AG09319 (cell line): ENCODE measurements at regions not wholly inside any gene's neighbourhood (a gene's known extent, or its start where the extent isn't known, plus 50 kb on each side); places are given as distances from the start of the nearest gene placed in this dataset.

ENCODE experiments used
- DNase-seq: peaks from one replicate; pipeline ENCODE4 v3.0.0-alpha.2; 2010; ENCODE audit warnings: low read depth; ENCODE audit errors: extremely low read depth
- TF ChIP-seq, protein P1 (sequence below): IDR thresholded peaks from 2 replicates; pipeline ENCODE4 v1.5.1; 2011; ENCODE audit warnings: low read depth, mild to moderate bottlenecking, inconsistent platforms, low read length, moderate library complexity

DNA sequence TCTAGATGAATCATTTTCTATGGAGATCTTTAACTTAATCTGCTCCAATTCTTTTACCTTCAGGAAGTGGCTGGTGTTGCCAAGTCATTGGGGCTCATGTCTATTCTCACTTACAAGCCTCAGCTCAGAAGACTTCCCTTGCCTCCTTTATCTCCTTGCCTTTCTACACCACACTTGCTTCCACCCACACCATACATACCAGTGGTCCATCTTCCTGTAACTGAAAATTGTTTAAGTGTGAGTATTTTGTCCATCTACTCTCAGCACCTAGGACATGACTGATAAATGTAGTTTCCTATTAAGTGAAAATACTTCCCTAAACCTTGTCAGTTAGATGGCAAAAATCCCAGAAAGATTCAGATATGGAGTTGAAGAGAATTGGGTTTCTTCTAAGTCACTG, 199.7 kb upstream of the CPNE8 start:
- TF ChIP-seq, protein P1, sequence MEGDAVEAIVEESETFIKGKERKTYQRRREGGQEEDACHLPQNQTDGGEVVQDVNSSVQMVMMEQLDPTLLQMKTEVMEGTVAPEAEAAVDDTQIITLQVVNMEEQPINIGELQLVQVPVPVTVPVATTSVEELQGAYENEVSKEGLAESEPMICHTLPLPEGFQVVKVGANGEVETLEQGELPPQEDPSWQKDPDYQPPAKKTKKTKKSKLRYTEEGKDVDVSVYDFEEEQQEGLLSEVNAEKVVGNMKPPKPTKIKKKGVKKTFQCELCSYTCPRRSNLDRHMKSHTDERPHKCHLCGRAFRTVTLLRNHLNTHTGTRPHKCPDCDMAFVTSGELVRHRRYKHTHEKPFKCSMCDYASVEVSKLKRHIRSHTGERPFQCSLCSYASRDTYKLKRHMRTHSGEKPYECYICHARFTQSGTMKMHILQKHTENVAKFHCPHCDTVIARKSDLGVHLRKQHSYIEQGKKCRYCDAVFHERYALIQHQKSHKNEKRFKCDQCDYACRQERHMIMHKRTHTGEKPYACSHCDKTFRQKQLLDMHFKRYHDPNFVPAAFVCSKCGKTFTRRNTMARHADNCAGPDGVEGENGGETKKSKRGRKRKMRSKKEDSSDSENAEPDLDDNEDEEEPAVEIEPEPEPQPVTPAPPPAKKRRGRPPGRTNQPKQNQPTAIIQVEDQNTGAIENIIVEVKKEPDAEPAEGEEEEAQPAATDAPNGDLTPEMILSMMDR, result no peak

DNA sequence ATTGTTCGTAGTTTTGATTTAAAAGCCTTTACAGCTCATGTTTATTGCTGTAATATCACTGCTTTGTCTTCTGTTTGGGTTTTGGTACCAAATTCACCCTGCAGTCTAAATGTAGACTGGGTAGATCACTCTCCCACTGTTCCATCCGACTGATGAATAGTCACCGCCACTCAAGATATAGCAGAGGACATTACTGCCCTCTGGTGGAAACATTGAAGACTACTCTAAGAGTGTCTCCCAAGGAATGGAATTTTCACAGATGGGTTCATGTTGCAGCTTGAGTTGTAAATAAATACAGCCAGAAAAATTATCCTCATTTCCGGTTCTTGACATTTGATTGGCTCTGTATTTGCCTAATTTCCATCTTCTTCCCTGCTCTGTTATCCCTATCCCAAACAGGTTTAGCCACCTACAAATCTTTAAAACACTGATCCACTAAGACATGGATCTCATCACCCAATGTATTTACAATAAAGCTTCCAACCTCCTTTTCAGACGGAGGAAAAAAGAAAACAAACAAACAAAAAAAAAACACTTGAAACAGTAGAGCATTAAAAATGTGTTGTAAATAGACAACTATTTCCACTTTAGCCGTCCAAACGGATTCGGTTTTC, 198.3 kb upstream of the CPNE8 start:
- DNase-seq, result peak; percentile 19
- TF ChIP-seq, protein P1, result peak; percentile 75

More for the DNA sequence above, 199.7 kb upstream of the CPNE8 start:
- no peak for DNase-seq

DNA sequence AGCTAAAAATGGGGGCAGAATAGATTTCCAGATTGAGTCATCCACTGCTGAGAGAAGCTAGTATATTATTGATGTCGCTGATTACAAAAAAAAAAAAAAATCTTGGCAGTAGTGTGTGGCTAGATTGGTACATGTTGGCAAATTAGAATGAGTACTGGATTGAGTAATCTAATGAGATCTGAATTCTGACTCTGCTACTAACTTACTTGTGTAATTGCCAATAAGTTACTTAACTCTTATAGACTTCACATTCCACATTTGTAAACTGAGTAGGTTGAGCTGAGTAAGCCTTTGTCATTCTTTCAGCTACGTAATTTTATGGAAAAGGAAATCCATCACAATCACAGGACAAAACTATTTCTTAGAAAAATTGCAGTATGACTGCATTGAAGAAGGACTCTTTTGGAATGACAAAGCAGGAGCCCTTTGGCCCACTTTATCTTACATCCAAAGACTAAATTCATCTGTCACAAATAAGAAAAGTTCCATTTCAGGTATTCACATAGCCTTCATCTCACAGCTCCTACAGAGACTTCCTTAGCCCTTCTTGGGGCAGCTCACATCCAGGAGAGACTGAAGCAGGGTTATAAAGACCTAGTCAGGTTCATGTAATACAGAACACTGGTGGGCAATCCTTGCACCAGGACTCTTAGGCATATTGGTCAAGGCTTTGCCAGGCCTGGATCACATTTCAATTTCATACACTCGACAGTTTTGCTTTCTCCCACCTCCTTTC, 197.3 kb upstream of the CPNE8 start:
- TF ChIP-seq, protein P1, result no peak
- no peak for DNase-seq

DNA sequence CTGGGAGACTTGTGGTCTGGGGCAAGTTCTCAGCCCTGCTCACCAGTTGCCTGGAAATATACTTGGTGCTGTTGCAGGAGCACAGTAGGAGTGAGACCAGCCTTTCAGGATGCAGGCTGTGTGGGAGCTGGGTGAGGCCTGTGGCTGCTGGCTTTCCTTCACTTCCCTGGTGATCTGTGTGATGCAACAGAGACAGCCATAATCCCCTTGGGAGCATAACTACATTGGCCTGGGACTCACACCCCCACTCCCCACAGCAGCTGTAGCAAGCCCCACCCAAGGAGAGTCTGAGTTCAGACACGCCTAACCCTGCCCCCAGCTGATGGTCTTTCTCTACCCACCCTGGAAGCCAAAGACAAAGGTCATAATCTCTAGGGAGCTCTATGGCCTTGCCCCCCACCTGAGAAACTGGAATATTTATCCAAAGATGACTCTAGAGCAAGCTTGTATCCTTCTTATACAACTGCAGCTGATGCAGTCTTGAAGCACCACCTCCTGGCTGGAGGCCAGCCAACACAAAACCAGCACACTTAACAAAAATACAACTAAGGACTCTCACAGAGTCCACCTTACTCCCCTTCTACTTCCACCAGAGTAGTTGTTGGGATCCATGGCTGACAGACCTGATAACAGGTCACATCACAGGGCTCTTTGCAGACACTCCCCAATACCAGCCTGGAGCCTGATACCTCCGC, 190.4 kb upstream of the CPNE8 start:
- no peak for DNase-seq
- TF ChIP-seq, protein P1, result no peak

DNA sequence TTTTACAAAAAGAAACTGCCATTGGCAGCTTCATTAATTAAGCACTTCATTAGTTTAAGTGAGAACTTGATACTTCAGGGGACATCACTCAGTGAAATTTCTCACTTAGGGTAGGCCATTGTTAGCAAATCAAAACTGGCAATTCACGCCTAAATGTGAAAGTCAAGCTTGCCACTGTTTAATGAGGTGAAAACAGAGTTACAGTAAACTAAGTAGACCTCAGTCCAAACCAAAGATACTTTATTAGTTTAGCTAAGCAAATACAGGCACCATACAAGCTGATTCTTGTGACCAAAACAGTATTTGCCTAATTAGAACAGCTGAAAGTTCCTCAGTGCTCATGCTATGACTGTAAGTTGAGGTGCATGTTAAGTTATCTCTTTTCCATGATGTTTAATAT, 176.5 kb upstream of the CPNE8 start:
- TF ChIP-seq, protein P1, result no peak
- no peak for DNase-seq

DNA sequence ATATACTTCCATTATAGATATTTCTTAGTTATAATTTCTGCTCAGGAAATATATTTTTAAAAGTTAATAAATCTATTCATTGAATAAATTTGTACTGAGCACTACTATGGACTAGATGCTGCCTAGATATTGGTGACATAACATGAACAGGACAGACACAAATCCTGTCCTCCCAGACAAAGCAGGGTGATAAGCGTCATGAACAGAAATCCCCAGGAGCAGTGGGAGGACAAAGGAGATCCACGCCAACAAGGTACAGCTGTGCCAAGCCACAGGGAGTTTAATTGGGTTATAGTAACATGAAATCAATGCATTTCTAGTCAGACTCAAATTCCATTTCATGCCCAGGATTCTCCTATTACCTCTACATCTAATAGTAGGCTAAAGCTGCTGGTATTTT, 171.8 kb upstream of the CPNE8 start:
- TF ChIP-seq, protein P1, result no peak

DNA sequence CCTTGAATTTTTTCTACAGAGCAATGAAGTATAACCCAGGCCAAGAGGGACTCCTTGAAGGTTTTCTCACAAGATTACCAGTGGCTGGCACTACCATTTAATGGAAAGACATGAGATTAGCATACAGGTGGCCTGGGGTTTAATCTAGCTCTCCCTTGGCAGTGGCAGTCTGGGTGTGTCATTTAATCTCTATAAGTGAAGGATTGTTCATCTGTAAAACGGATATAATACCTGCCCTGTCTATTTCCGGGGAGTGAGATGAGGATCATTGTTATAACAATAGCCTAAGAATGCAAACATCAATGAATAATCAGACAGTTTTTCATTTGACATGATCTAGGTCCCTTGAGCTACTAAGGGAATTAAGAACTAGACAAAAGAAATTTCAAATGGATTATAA, 168.7 kb upstream of the CPNE8 start:
- TF ChIP-seq, protein P1, result no peak
- no peak for DNase-seq

More for the DNA sequence above, 171.8 kb upstream of the CPNE8 start:
- DNase-seq, result no peak
